ENCODE measurements at regions not wholly inside any gene's neighbourhood (a gene's known extent, or its start where the extent isn't known, plus 50 kb on each side); places are given as distances from the start of the nearest gene placed in this dataset.

- DNase-seq (no peak), ATAC-seq (no peak)
- intact Hi-C loops (cut with DNase I), result no loop called here
- no peaks in the 10 kb centered on the region for H3K9me3 ChIP-seq
- no peaks in the 10 kb centered on the region for H3K4me1 ChIP-seq
- 29 to 50% (median 33%) methylated on average over 1 of the region's 1 CpG for WGBS, 4 donors
- no peak overlapping the region for H3K27ac ChIP-seq
- no peak for TF ChIP-seq POLR2A (IDR thresholded peaks at IDR 0.05)
- TF ChIP-seq CTCF (IDR thresholded peaks at IDR 0.05), result no peak
- H3K27me3 ChIP-seq, result no peaks in the 10 kb centered on the region
- H3K36me3 ChIP-seq, result no peaks in the 10 kb centered on the region
- no peak overlapping the region for H3K4me3 ChIP-seq
Measured at GRCh38 chr4:96009427-96010119, 169.7 kb downstream of the PDHA2 start.

- H3K9me3 ChIP-seq, result no peaks in the 10 kb centered on the region
- peaks cover 0 to 4% (median 0%) of the 10 kb centered on the region in 12 donors for H3K4me1 ChIP-seq
- DNase-seq, result no peak
- TF ChIP-seq CTCF (IDR thresholded peaks at IDR 0.05) (no peak), POLR2A (IDR thresholded peaks at IDR 0.05) (no peak)
- H3K27ac ChIP-seq, result no peak overlapping the region
- intact Hi-C loops (cut with DNase I), result no loop called here
- 82 to 93% (median 84%) methylated on average over 2 of the region's 2 CpGs for WGBS, 4 donors
- H3K36me3 ChIP-seq, result no peaks in the 10 kb centered on the region
- no peak overlapping the region for H3K4me3 ChIP-seq
- ATAC-seq, result no peak
- H3K27me3 ChIP-seq, result no peaks in the 10 kb centered on the region
Measured at GRCh38 chr4:96012687-96013086, 172.8 kb downstream of the PDHA2 start.

- H3K27ac ChIP-seq, result no peak overlapping the region
- H3K4me1 ChIP-seq, result peaks cover 0 to 4% (median 0%) of the 10 kb centered on the region in 12 donors
- no peaks in the 10 kb centered on the region for H3K27me3 ChIP-seq
- peak in 1 of 5 donors; percentile 5 for DNase-seq
- H3K9me3 ChIP-seq, result peaks cover 0 to 5% (median 0%) of the 10 kb centered on the region in 12 donors
- TF ChIP-seq POLR2A (IDR thresholded peaks at IDR 0.05), result no peak
- intact Hi-C loops (cut with DNase I), result no loop called here
- no peaks in the 10 kb centered on the region for H3K36me3 ChIP-seq
- peak in 2 of 4 donors; percentile 62 to 74 for ATAC-seq
- H3K4me3 ChIP-seq, result no peak overlapping the region
- 60 to 69% (median 63%) methylated on average over 4 of the region's 4 CpGs for WGBS, 4 donors
Measured at GRCh38 chr4:96016634-96017299, 176.9 kb downstream of the PDHA2 start.

- Histone ChIP-seq H3K36me3 (no peaks in the 10 kb centered on the region), H3K27ac (no peak overlapping the region), H3K4me3 (no peak overlapping the region), H3K27me3 (no peaks in the 10 kb centered on the region), H3K9me3 (peaks cover 0 to 3% (median 0%) of the 10 kb centered on the region in 12 donors), H3K4me1 (no peaks in the 10 kb centered on the region)
- intact Hi-C loops (cut with DNase I), result no loop called here
- WGBS, 4 donors, result 34 to 62% (median 50%) methylated on average over 1 of the region's 1 CpG
- TF ChIP-seq CTCF (IDR thresholded peaks at IDR 0.05) (no peak), POLR2A (IDR thresholded peaks at IDR 0.05) (no peak)
- DNase-seq, result no peak
- ATAC-seq, result no peak
Measured at GRCh38 chr4:96025011-96025410, 185.1 kb downstream of the PDHA2 start.
